Mucosa of gallbladder (tissue), 1 donor: ENCODE measurements at regions not wholly inside any gene's neighbourhood (a gene's known extent, or its start where the extent isn't known, plus 50 kb on each side); places are given as distances from the start of the nearest gene placed in this dataset.

Experiments used
- DNase-seq: peaks from one replicate; pipeline ENCODE4 v3.0.0-alpha.2; 2020; ENCODE audit warnings: low spot score
- donor health status: DM: no; HTN: no; CAD: no.

DNA sequence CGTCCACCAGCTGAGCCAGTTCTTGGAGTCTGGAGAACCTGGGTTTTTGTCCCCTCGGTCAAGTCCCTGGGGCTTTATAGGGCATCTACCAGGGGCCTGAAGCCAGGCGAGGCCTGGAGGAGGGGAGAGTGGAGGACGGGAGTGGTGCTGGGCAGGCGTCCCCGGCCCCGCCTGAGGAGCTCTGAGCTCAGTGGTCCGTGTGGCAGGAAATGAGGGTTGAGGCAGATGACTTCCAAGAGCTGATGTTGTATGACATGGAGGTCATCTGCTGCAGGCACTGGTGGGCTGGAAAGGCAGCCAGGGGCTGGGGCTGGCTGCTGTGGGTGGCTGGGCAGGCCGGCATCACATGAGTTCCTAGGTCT lies 118.5 kb upstream of the HS6ST1 start:
- DNase-seq: no peak

DNA sequence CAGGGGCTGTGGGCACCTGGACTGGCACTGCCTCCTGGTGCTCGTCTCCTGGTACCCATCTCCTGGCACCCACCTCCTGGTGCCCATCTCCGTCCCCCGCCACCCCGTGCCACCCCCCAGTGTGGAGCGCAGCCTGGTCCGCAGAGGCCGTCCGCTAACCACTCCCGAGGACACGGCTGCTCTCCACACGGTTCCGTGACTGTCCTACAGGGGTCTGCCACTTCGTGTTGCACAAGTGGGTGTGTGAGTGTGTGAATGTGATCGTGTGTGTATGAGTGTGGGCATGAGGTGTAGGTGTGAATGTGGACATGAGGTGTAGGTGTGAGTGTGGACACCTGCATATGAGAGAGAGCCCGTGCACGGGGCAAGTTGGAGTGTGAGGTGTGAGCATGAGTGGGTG lies 119.4 kb upstream of the HS6ST1 start:
- no peak for DNase-seq

DNA sequence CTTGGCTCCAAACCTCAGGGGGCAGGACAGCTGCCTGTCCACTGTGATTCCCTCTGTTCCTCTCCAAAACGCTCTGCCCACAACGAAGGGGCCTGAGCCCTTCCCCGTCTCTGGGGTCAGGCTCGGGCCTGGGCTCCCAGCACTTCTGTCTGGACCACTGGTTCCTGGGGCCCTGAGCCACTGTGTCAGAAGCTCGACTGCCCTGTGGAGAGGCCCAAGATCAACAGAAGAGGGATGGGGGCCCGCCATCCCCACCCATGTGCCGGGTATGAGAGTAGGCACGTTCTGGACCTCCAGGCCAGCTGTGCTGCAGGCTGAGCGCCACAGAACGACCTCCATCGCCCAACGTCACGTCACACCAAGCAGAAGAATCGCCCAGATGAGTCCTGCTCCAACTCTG lies 119.9 kb upstream of the HS6ST1 start:
- peak; percentile 6 for DNase-seq

DNA sequence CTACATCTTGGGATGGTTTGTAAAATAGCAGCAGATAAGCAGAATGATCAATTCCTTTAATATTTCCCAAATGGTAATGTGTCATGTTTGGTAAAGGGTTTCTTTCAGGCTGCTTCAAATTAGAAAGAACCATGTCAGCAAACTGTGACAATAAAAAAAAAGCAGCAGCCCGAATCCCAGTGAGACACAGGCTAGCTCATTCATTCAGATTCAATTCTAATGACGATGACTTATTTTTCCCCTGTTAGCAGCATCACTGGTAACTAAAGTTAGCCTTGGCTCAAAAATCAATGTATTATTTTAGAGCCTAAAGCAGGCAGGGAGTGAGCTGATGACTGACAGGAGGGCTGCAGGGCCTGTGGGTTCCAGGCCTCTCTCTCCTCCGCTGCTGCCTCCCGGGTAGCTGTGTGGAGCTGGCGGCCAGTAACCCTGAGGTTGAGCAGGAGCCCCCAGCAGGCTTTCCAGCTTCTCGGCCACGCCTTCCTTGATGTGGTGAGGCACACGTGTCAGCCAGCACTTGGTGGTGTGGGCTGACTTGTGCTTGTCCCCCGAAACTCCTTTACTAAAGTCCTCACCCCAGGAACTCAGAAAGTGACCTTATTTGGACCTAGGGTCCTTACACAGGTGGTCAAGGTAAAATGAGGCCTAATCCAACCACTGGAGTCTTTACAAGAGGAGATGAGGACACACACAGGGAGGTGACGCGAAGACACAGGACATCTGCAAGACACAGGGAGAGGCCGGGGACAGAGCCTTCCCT lies 120.5 kb upstream of the HS6ST1 start:
- peak; percentile 8 for DNase-seq

DNA sequence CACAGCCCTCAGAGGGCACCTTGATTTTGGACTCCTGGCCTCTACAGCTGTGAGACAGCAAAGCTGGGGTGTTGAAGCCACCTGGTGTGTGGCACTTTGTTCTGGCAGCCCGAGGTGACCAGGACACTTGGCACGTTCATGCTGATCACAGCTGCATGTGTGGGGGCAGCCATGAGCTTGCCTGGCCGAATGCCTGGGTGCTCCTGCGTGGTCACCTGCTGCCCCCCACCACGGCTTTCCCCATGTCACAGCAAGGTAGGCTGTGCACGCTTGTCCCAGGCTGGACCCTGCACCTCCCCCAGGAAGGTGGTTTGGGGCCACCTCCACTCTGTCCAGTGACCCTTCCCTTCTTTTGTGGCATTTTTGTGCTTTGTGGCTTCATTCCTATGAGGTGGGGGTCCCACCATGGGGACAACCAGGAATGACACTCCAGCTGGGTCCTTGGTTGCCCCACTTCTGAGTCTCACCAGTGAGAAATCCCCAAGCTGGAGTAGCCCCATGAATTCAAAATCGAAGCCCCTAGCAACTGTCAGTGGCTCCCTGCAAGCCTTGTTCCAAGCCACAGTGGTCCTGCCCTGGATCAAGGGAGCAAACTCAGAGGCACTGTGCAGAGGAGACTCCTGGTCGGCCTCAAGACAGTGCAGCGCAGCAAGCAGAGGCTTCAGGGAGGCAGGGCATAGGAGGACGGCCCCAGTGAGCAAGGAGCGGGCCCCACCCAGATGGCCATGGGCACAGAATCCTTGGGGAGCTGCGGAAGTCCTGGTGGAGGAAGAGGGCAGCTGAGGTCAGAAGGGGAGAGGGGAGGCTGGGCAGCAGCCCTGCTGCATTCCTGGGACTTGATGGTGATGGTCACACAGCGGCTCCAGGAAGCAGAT lies 121.4 kb upstream of the HS6ST1 start:
- DNase-seq: peak; percentile 9

DNA sequence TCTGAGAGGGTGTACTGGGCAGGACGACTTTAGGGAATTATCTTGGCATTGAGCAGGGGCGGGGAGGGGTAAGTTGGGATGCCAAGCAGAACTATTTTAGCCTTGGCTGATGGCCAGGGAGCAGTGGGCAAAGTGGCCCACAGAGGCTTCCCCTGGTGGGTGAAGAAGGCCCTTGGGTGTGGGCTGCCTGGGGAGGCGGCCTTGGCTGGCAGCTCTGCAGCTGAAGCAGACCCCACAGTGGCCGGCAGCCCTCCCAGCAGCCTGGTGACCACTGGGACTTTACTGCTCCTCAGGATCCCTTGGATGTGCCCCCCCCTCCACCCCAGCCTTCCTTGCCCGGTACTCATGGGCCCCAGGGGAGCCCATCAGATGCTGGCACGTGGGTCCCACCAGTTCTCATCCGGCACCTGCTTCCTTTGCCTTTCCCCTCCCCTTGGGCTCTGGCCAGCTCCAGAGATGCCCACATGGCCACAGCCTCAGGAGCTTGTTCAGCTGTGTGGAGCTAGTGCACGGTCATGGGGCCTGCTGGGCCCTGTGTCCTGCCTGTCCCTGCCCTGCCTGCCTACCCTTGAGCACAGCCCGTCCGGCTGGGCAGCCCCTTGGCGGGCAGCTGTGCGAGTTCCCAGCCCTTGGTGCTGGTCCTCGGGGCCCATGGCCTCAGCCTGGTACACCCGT lies 122.1 kb upstream of the HS6ST1 start:
- DNase-seq: peak; percentile 19

DNA sequence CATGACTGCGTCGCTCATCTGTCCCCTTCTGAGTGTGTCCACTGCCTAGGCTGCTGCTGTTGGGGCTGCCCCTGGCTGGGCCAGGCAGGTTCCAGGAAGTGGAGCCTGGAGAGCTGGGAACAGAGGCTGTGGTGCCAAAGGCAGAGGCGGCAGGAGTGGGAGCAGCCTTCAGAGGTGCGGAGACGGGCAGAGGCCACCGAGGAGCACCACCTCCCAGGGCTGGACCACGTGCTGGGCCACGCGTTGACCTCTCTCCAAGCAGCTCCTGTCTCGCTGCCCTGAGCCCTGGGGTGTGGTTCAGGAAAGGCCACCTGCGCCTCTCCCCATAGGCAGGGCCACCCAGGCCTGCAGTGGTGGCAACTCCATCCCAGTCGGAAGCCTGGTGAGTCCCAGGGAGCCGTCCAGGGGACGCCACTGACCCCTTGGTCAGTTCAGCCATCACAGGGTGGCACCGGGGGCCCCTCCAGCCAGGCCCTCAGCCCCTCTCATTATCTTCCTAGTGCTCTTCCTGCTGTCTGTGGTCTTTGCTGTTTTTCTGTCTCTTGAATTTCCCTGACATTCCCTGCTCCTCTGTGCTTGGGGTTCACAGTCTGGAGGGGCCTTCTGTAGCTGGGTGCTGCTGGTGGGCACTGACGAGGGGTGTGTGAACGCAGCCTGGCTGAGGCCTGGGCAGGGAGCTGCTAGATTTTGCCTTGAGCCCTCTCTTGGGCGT lies 122.8 kb upstream of the HS6ST1 start:
- peak; percentile 90 for DNase-seq

DNA sequence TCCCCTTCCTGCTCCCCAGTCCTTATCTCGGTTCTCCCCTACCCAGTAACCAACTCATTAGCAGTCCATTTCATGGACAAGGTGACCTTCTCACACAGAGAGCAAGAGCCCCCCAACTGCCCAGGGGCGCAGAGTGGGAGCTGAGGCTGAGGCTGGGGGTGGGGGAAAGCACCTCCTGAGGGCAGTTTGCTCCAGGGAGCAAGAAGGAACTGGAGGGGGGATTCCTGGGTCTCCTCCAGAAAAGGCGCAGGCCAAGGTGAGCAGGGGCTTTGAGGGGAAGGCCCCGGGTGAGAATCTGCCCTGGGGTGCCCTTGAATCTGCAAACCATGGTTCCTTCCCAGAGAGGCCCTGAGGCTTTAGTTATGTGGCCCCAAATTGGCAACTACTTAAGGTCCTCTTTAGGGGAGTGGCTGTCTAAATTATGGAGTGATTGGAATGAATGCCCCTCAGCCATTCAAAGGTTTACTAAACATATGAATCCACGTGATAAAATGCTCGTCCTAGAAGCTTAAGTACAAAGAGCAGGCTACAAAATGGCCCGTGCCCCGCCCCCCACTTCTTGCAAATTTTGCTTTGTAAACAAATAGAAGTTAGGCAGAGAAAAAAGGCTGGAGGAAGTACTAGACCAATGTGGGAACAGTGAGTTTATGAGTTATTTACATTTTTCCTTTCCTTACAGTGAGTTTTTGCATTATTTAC lies 123.5 kb upstream of the HS6ST1 start:
- peak; percentile 81 for DNase-seq

DNA sequence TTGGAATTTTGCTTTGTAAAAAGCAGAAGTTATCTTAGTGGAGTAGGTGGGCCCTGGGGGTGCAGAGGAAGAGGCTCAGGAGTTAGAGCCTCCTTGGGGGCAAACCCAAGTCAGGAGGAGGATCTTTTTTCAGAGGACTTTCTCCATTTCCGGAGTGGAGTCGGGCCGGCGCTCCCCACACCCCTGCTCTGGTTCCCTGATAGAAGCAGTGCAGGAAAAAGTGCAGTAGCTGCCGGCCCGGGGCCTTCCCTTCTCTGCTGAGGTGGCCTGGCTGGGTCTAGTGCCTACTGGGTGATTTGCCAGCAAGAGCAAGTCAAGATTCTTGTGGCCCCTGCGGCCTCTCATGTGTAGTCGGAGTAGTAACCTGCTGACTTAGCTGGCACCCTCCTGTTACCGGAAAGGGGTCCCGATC lies 124.2 kb upstream of the HS6ST1 start:
- DNase-seq: peak; percentile 25

DNA sequence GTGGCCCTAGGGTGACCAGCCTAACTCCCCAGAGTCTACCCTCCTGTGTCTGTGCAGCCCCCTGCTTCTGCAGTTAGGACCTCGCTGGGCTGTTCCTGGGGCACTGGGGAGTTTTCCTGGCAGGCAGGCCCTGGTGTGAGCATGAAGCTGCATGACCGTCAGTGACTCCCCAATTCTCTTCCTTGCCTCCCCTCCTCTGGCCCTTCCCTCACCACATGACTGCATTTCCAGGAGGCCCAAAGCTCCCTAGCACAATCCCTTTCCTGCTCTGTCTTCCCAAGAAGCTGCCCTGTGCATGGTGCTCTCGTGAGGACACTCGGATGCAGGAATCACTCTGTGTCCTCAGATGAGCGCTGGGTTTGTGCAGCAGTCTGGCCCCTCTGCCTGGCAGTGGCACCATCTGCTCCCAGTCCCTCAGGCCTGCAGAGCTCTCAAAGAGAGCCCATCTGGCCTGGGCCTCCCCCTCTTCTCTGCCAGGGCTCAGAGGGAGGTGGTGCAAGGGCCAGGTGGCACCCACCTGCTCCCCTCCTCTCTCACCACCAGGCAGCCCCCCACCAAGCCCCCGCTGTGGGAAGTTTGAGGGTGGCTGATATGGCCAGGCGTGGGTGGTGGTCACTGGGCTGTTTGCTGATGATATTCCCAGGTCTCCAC lies 125.6 kb upstream of the HS6ST1 start:
- no peak for DNase-seq

DNA sequence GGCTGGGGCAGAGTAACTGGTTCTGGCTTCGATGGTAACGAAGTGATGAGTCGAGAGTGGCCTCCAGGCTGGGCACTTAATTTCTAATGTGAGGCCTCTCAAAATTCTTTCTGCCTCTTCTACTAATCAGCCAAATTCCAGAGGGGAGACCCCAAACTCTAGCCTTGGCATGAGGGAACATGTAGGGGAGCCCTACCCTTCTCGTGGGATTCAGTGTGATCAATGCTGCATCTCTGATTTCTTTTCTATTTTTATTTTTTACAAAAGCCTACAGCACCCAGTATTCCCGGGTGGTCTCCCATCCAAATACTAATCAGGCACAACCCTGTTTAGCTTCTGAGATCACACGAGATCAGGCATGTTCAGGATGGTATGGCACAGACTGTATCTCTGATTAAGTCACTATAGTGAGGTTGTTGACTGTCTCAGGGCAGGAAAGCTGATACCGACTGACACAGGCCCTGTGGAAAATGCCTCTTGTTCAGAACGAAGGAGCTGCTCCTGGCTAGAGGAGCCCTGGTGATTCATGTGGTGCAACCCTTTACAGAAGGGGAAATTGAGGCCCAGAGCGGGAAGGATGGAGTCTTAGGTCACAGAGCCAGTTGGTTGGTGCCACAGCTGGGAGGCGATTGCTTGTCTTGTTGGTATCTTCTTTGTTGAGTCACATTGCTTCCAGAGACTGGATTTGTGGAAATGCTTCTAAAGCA lies 126.3 kb upstream of the HS6ST1 start:
- DNase-seq: no peak

DNA sequence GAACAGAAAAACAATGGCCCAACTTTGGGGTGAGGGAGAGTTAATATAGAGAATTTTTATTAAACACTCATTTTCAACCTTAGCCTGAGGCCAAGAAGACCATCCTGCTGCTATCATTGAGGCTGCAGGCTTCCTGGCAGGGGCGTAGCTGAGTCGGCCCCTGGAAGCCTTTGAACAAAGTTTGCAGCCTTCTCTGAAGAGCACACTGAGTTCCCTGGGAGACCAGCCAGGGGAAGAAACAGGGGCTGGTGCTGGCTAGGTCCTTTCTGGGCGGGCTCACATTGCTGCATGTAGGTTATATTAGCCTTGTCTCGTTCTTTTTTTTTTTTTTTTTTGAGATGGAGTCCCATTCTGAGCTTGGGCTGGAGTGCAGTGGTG lies 126.8 kb upstream of the HS6ST1 start:
- no peak for DNase-seq

DNA sequence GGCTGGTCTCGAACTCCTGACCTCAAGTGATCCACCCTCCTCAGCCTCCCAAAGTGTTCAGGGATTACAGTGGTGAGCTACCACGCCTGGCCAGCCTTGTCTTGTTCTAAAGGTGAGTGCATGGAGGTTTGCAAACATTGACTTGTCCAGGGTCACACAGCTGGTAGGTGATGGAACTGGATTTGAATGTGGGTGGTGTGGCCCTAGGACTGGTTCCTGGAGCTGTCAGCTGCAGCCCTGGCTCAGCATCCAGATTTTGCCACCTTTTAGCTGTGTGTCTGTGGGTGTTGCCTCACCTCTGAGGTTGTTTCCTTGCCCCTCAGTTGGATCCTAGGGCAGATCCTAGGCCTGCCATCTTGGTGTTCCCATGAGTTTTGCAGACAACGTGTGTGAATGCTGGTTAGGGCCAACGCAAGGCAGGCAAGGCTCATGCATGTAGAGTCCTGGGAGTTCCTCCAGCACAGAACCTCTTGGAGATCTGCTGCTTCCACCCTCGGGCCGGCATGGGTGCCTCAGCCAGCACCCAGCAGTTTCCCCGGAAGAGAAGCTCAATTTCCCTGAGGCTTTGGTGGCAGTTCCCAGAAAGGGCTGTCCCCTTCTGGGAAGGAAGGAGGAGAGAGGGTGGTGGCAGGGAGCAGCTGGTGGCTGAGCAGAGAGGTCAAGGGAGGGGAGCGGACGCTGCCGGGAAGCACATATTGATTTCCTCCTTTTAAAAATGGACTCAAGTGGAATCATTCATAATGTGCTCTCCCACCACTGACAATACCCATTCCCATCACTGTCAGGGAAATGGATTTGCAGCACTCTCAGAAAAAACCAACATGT lies 127.6 kb upstream of the HS6ST1 start:
- no peak for DNase-seq

DNA sequence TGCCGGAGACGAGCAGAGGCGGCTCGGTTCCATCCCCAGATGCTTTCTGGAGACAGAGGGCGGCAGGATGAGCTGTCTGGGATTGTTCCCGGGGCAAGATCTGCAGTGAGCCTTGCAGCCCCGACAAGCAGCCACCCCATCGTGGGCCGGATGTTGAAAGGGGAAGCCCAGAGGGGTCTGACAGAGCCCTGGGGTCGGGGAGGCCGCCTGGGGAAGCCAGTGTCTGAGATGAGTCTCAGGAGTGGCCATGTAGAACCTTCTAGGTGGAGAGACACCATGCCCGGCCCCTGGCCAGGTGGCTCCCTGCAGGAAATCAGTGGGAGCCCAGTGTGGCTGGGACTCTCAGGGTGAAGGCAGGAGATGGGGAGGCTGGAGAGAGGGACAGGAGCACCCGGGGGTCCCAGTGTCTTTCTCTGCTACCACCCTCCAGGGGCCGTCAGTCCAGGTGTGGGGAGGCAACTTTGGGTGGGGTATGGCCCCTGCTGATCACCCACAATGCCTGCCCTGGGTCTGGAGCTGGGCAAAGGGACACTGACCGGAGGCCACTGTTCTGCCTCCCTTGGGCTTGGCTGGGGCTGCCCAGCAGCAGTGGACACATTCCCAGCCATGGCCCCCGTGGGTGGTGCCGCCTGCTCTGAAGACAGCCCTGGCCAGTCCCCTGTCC lies 128.3 kb upstream of the HS6ST1 start:
- DNase-seq: no peak

DNA sequence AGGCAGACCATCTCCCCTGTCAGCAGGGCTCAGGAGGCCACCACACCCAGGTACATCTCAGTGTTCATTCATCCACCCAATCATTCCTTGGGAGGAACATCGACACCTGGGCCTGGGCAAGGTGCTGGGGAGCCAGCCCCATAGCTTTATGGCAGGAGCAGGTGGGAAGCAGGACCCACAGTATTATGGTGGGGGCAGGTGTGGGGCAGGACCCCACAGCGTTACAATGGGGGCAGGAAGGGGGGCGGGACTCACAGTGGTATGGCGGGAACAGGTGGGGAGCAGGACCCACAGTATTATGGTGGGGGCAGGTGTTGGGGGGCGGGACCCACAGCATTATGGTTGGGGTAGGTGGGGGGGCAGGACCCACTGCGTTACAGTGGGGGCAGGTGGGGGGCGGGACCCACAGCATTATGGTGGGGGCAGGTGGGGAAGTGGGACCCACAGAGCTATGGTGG lies 128.9 kb upstream of the HS6ST1 start:
- no peak for DNase-seq

DNA sequence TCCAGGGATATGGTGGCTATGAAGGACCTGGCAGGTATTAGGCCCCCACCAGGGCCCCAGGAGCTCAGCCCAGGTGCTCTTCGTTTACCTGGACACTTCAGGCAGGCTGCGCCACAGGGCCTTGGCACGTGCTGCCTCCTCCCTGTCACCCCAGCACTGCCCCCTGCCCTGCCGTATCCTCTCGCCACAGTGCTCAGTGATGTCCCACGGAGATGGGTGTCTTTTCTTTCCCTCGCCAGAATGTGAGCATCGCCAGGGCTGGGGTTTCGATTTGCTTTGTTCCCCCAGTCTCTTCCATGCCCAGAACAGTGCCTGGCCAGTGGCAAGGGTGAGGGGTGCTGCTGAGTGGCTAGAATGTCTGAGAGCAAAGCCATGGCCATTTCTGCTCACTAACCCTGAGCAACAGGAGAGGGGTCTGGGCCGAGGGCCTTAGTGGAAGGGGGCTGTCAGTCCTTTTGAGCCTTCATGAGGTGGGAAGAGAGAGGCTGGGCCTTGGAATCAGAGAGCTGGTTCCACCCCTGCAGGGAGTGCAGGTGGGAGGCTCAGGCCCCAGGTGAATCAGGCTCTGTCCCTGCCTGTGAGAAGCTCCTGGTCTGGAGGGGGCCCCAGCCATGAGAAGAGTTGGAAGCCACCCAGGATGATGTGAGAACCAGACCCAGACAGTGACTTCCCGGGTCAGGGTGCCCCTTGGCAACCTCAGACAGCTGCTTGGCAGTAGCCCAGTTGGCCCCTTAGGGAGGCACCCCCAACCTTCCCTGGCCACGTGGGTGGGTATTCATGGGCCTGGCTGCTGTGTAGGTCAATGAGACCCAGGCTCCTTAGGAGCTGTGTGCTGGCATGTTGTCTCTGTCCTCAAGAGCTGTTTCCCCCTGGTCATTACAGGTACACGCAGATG lies 129.9 kb upstream of the HS6ST1 start:
- DNase-seq: no peak

DNA sequence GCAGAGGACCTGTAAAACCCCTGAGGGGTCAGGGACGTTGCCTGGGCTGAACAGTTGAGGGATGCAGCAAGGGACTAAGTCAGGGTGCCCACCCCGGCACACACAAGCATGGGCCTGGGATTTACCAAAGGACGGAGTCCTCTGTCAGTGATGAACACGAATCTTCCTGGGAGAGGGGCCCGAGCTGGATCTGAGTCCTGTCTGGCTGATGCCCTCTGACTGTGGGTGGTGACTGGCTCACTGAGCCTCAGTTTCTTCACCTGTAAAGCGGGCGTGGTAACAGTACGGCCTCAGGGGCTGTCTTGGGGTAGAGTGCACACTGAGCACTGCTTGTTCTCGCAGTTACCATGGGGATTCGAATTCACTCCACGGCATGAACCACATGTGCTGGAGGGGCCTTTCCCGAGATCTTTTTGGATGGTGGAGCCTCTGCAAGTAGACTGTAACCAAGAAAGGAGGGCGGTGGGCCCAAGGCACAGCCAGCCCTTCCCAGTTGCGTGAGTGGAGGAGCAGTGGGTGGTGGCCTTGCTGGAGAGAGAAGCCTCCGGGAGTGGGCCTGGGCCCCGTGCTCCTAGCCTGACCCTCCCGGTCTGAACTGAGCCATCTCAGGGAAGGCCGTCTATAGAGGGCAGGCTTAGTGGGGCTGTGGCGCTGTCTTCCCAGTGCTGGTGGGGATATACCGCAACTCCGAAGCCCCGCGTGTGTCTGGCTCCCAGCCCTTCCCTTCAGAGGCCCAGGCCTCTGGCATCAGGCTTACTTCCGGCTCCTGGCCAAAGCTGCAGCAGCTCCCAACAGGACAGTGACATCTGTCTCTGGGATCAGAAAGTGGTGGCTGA lies 130.8 kb upstream of the HS6ST1 start:
- no peak for DNase-seq
